CD4-positive, alpha-beta T cell treated with Interferon alpha-2 for 1 hour (primary cell): ENCODE measurements at regions not wholly inside any gene's neighbourhood (a gene's known extent, or its start where the extent isn't known, plus 50 kb on each side); places are given as distances from the start of the nearest gene placed in this dataset.

Experiments used
- DNase-seq, 2 donors: peaks; one replicate each; pipeline ENCODE4 v3.0.0-alpha.2; 2020 to 2022

DNA sequence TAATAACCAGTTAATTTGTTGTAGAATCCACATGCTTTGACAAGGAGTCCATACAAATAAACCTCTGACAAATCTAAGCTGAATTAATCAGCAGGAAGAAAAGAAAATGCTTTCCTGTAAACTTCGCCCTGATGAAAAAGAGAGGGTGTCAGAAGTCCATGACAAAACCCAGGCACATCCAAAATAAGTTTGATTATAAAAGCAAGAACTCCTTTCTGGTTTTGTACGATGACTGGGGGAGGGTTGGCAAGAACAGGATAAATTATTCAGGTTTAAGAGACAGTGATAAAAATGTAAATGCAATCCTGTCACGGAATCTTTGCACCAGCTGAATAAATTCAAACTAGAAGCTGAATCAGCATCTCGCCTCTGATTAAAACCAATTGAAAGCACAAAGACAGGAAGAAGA, 469.2 kb upstream of the TNP1 start:
- no peak for DNase-seq

DNA sequence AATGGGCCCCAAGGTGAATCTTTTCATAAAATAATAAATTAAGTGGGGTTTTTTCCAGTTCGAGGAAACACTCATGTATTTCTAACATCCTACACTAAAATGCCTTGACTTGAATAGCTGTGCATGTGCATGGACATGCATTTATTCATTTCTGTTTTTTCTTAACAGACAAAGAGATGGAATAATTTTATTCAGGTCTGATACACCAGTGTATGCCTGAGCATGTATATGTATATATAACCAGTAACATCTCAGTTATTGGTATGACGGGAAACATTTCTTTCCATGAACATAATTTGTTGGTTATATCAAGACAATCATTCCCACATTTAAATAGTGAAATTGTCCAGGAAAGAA, 468.7 kb upstream of the TNP1 start:
- no peak for DNase-seq

DNA sequence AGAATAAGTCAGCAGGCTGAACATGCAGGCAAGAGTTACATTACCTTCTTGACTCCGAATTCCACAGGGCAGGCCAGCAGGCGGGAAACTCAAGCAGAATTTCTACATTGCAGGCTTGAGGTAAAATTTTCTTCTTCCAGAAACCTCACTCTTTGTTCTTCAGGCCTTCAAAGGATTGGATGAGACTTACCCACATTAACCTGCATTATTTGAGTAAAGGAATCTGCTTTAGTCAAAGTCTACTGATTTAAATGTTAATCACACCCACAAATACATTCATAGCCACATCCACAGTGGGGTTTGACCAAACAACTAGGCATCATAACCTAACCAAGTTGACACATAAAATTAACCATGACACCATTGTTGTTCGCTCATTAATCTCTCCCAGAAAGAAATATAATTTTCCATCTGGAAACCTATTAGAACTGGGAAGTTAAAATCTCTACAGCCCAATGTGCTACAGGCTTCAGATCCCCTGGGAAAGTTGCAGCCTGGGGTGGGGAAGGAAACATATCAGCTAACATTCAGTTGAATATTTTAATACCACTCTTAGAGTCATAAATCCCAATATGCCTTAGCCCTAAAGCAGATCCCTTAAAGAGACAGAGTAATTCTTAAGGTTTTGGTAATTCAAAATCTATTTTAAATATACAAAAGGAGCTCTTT, 468.2 kb upstream of the TNP1 start:
- DNase-seq: no peak

DNA sequence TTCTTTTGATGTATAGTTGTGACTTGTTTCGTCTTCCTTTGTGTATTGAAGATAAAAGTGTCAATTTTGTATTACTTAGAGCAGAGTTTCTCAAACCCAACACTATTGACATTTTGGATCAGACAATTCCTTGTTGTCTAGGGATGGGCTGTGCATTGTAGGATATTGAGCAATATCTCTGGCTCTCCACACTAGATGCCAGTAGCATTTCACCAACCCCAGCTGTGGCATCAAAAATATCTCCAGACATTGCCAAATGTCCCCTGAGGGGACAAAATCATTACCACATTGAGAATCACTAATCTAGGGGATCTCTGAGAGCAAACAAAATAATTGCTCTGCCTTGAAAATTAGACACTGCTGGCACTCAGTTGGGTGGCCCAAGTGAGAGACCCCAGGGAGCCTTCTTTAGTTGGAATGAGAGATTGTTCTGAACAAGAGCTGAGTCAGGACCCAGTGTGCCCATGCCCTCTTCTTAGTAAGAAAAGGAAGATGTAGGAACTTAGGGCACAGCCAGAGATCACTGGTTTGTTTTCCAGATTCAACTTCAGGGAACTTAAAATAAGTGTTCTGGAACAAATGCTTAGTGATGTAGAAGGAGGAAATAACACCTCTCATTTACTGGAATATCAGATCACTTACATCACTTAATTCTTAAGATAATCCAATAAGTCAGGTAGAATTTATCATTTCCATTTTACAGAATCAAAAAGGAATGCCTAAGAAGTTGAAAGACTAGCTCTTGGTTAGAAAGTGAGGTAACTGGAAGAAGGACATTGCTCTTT, 466.6 kb upstream of the TNP1 start:
- no peak for DNase-seq

- DNase-seq: no peak
Observed at GRCh38 chr2:217325816-217326215, 466.0 kb upstream of the TNP1 start.

- no peak for DNase-seq
Observed at GRCh38 chr2:217325251-217325650, 465.4 kb upstream of the TNP1 start.

GRCh38 chr2:217316743-217317142, 456.9 kb upstream of the TNP1 start:
- DNase-seq: no peak

GRCh38 chr2:217314021-217314460, 454.2 kb upstream of the TNP1 start:
- DNase-seq: no peak

DNA sequence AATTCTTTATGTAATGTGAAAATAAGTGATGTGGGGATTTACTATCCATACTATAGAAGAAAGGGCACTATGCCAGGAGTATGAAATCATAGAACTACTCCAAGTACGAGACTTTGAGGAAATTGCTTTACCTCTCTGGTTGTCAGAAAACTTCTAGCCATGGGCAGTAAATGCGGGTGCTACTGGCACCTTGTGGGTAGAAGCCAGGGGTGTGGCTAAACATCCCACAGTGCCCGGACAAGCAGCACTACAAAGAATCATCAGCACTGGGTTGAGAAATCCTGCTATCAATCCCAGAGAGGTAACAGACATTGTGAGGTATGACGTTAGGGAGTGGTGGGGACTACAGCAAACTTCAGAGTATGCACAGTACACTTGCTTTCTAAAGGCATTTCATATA, 453.5 kb upstream of the TNP1 start:
- no peak for DNase-seq

GRCh38 chr2:217309056-217309455, 449.2 kb upstream of the TNP1 start:
- DNase-seq: no peak

GRCh38 chr2:217307023-217307422, 447.2 kb upstream of the TNP1 start:
- no peak for DNase-seq

GRCh38 chr2:217305882-217306281, 446.0 kb upstream of the TNP1 start:
- no peak for DNase-seq

- no peak for DNase-seq
Observed at GRCh38 chr2:217304582-217304981, 444.7 kb upstream of the TNP1 start.

DNA sequence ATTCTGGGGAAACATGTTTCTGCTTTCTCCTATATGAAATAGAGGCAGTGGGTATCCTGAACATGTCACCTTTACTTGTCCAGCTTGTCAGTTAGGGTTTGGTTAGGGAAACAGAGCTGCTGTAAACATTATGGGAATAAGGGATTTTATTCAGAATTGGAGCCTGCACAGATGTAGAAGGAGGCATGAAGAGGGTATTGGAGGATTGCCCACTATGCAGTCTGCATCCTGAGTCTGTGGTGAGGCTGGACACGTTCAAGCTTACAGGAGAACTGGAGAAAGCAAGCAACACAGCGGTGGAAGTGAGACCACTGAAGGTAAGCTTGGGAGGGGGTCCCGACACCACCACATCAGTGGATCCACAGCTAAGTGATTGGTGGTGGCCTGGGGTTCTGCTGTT, 443.0 kb upstream of the TNP1 start:
- no peak for DNase-seq

DNA sequence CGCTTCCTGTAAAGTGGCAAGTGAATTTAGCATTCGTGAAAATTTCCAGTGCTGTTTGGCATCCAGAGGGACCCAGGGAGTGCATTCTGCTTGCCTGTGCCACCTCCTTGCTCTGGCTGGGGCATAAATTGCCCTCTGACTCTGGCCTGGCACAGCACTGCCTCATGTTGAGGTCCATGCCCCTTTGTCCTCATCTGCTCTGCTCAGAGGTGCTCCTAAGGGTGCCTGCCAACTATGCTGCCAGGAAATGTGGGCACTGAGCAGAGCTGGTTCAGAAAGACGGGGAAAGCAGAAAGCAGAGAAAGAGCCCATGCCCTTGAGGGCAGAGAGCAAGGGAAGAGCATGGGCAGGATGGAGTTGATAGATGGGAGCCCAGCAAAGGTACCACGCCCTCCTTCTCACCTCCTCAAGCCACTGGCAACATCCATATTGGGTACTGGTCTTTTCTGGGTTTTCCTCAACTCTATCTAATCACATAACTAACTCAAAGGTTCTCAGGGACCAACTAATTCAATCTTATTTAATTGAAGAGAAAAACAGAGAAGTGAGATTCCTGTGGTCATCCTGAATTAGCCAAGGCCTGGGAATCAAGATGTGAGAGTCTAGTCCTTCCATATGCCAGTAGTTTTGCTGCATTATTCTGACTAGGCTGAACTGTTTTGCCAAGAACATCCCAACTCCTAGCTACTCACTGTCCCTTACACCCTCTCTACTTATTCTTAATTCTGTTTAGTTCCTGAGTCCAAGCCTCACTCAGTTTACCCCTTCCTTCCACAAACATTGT, 441.5 kb upstream of the TNP1 start:
- peak in 1 of 2 donors; percentile 1 for DNase-seq

DNA sequence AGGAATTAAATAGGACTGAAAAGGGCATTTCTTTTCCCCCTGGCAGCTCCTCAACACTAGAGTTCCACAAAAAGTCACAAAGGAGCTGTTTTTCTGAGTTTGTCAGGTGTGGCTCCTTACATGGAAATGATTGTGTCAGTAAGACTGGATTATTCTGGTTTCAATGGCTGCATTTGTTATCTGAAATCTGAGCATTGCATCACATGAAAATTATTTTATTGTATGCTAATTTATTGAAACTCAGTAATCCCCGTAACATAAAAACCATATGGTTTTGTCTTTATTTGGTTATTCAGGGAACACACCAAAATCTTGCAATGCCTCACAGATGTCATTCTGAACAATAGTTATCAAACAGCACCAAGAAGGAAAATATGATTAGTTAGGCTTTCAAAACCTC, 439.7 kb upstream of the TNP1 start:
- DNase-seq: no peak

- DNase-seq: no peak
Observed at GRCh38 chr2:217297096-217297495, 437.2 kb upstream of the TNP1 start.

GRCh38 chr2:217294818-217295217, 435.0 kb upstream of the TNP1 start:
- no peak for DNase-seq

GRCh38 chr2:217294211-217294610, 434.3 kb upstream of the TNP1 start:
- no peak for DNase-seq

- no peak for DNase-seq
Observed at GRCh38 chr2:217293607-217294006, 433.7 kb upstream of the TNP1 start.

DNA sequence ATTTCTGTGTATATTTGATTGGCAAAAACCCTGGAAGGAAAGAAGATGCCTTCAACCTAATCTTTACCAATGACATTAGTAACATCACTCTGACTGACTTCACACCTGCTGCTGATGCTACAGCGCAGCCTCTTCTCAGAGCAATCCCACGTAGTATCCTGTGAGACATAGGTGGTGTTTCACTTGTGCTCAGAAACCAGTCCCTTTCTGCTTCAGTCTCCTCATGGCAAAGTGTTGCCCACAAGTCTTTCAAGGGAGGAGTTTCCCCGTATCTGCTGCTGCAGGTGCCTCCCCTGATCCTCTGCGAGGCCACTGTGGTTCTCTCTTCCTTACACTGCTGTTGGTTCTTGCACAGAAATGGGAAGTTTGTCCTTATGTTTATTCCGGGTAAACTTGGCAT, 433.2 kb upstream of the TNP1 start:
- no peak for DNase-seq

DNA sequence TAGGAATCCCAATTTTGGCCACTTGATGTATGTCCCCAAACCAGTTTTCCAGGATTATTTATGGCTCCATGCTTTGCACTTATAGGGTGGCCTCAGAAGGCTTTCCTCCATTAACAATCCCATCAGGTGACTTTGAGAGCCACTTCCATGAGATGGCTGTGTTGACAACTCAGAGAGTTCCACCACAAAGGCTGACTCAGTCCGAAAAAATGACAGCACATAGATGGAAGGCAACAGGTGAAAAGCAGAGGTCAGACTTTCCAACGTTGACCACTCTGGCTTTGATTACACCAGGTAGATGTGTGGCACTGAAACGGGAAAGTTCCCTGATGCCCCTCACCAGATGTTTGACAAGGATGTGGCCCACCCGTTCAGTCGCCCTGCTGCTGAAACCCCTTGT, 431.4 kb upstream of the TNP1 start:
- no peak for DNase-seq

GRCh38 chr2:217290467-217290866, 430.6 kb upstream of the TNP1 start:
- DNase-seq: no peak

DNA sequence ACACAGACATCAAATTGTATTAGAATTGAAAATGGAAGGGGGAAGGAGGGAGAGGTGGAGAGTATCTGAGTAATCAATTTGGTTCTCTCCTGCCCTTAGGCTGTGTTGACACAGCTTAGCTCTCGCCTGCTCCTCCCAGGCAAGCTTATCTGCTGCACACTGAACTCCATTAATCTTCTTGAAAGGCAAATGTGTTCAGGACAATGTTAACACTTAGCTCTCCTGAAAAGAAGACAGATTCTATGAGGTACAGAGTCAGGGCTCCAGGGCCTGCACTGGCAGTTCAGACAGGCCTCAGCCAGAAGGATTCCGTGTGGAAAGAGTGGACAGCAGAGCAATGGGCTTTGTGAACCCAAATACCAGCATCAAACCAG, 430.0 kb upstream of the TNP1 start:
- no peak for DNase-seq
